GM23338 (cell line): ENCODE measurements at regions not wholly inside any gene's neighbourhood (a gene's known extent, or its start where the extent isn't known, plus 50 kb on each side); places are given as distances from the start of the nearest gene placed in this dataset.

Source experiments
- ATAC-seq: fragments of 200-7000 bp; cut with Tn5 transposase; 3 replicates; pipeline ENCODE4 v1.9.1; 2020
- DNase-seq: peaks from one replicate; pipeline ENCODE4 v3.0.0-alpha.2; 2015; ENCODE audit warnings: low spot score
- H2AFZ ChIP-seq: fragments of 200-600 bp; sonication (generic); 2 replicates; pipeline ENCODE4 v1.8.0; 2016; ENCODE audit warnings: antibody characterized with exemption, mild to moderate bottlenecking, moderate library complexity
- H3F3A ChIP-seq: fragments of 200-600 bp; sonication (generic); replicated peaks from 2 replicates; pipeline ENCODE4 v1.8.0; 2017; ENCODE audit warnings: antibody characterized with exemption, mixed run types, low read depth
- H3K27ac ChIP-seq: fragments of 200-600 bp; sonication (generic); 2 replicates; pipeline ENCODE4 v1.6.1; 2016; ENCODE audit warnings: low read depth
- H3K27me3 ChIP-seq: fragments of 200-600 bp; sonication (generic); 2 replicates; pipeline ENCODE4 v1.8.0; 2016; ENCODE audit warnings: mild to moderate bottlenecking, mixed run types, moderate library complexity; ENCODE audit not compliant: insufficient read depth
- H3K36me3 ChIP-seq: fragments of 200-600 bp; sonication (generic); 2 replicates; pipeline ENCODE4 v1.8.0; 2016; ENCODE audit warnings: mild to moderate bottlenecking; ENCODE audit not compliant: insufficient read depth
- H3K4me1 ChIP-seq: fragments of 200-600 bp; sonication (generic); 2 replicates; pipeline ENCODE4 v1.8.0; 2016; ENCODE audit warnings: mild to moderate bottlenecking, moderate library complexity; ENCODE audit not compliant: insufficient read depth
- H3K4me2 ChIP-seq: fragments of 200-600 bp; sonication (generic); 2 replicates; pipeline ENCODE4 v1.7.1; 2017; ENCODE audit warnings: mixed run types
- H3K4me3 ChIP-seq: fragments of 200-600 bp; sonication (generic); 2 replicates; pipeline ENCODE4 v1.6.1; 2016; ENCODE audit warnings: mixed run types
- H3K79me2 ChIP-seq: fragments of 200-600 bp; sonication (generic); replicated peaks from 2 replicates; pipeline ENCODE4 v1.8.0; 2017; ENCODE audit warnings: mild to moderate bottlenecking; ENCODE audit not compliant: insufficient read depth
- H3K9me2 ChIP-seq: fragments of 200-600 bp; sonication (generic); 2 replicates; pipeline ENCODE4 v1.8.0; 2017; ENCODE audit not compliant: insufficient read depth
- H4K20me1 ChIP-seq: fragments of 200-600 bp; sonication (generic); replicated peaks from 2 replicates; pipeline ENCODE4 v1.8.0; 2017; ENCODE audit warnings: mild to moderate bottlenecking; ENCODE audit not compliant: insufficient read depth
- H3K27ac Mint-ChIP-seq: 2 replicates; pipeline ENCODE4 v1.8.0; 2020; ENCODE audit warnings: inconsistent platforms, mild to moderate bottlenecking, moderate library complexity, mixed read lengths
- H3K27me3 Mint-ChIP-seq: 3 replicates; pipeline ENCODE4 v1.8.0; 2022; ENCODE audit warnings: low read depth, mild to moderate bottlenecking, moderate library complexity, mixed read lengths, inconsistent platforms; ENCODE audit not compliant: insufficient read depth, poor library complexity
- H3K36me3 Mint-ChIP-seq: 3 replicates; pipeline ENCODE4 v1.8.0; 2021; ENCODE audit warnings: low read depth, mild to moderate bottlenecking, inconsistent platforms, moderate library complexity, mixed read lengths
- H3K4me1 Mint-ChIP-seq: 3 replicates; pipeline ENCODE4 v1.8.0; 2020; ENCODE audit warnings: mild to moderate bottlenecking, inconsistent platforms, mixed read lengths
- H3K4me3 Mint-ChIP-seq: 3 replicates; pipeline ENCODE4 v1.8.0; 2021; ENCODE audit warnings: moderate library complexity, mild to moderate bottlenecking, inconsistent platforms, mixed read lengths
- H3K9me3 Mint-ChIP-seq: 3 replicates; pipeline ENCODE4 v1.8.0; 2020; ENCODE audit warnings: moderate library complexity, mild to moderate bottlenecking, inconsistent platforms, mixed read lengths
- CREB1 ChIP-seq: fragments of 250-450 bp; sonication (Bioruptor Pico); IDR thresholded peaks from 2 replicates; pipeline ENCODE4 v1.5.0; 2020; ENCODE audit warnings: low read depth, mild to moderate bottlenecking, moderate library complexity
- CTCF ChIP-seq, 2 experiments: fragments of 200-600 bp in 1 of 2; sonication (generic) in 1 of 2; conservative IDR thresholded peaks; 2 replicates each; pipeline versions ENCODE4 v1.5.1 to v1.6.1; 2016 to 2017; ENCODE audit warnings: antibody characterized with exemption in 2 of 2, low read depth in 2 of 2, mild to moderate bottlenecking in 2 of 2, moderate library complexity in 1 of 2
- EZH2phosphoT487 ChIP-seq: fragments of 200-600 bp; sonication (generic); IDR thresholded peaks from one replicate; pipeline ENCODE4 v1.8.1; 2018; ENCODE audit warnings: antibody characterized with exemption; ENCODE audit not compliant: unreplicated experiment
- JUNB ChIP-seq: IDR thresholded peaks from one replicate; pipeline ENCODE4 v1.6.1; 2016; ENCODE audit warnings: antibody characterized with exemption; ENCODE audit not compliant: unreplicated experiment
- NANOG ChIP-seq: IDR thresholded peaks from 2 replicates; pipeline ENCODE4 v1.6.1; 2016; ENCODE audit warnings: antibody characterized with exemption, borderline replicate concordance
- ZNF114 ChIP-seq: fragments of 250-450 bp; sonication (Bioruptor Pico); IDR thresholded peaks from 2 replicates; pipeline ENCODE4 v1.5.0; 2020; ENCODE audit warnings: mild to moderate bottlenecking, moderate library complexity
- ZNF462 ChIP-seq: fragments of 250-450 bp; sonication (Bioruptor Pico); IDR thresholded peaks from 2 replicates; pipeline ENCODE4 v1.5.0; 2020; ENCODE audit warnings: mild to moderate bottlenecking, moderate library complexity

- H3K36me3 Mint-ChIP-seq: no peaks in the 10 kb centered on the region
- Histone ChIP-seq H3K36me3 (no peaks in the 10 kb centered on the region), H3K9me2 (no peaks in the 10 kb centered on the region), H3K27ac (no peak overlapping the region), H3F3A (no peaks in the 10 kb centered on the region), H3K27me3 (no peaks in the 10 kb centered on the region), H3K4me1 (peaks cover 39% of the 10 kb centered on the region), H3K4me3 (no peak overlapping the region), H3K4me2 (0 out of 2 replicates have a peak overlapping the region, but pooled peaks have one; percentile 49), H4K20me1 (no peaks in the 10 kb centered on the region), H2AFZ (peak overlapping the region; percentile 9; the same call in 1 of the 2 replicates), H3K79me2 (no peaks in the 10 kb centered on the region)
- no peak overlapping the region for H3K27ac Mint-ChIP-seq
- TF ChIP-seq CREB1 (CRISPR knock-in tag): no peak
- no peak for TF ChIP-seq EZH2phosphoT487
- no peak for TF ChIP-seq ZNF462 (CRISPR knock-in tag)
- TF ChIP-seq JUNB: no peak
- TF ChIP-seq NANOG: no peak
- no peak for TF ChIP-seq ZNF114 (CRISPR knock-in tag)
- peaks cover 4% of the 10 kb centered on the region for H3K27me3 Mint-ChIP-seq
- H3K4me1 Mint-ChIP-seq: peaks cover 44% of the 10 kb centered on the region
- ATAC-seq (peak; percentile 11; the same call in 2 of the 3 replicates), DNase-seq (no peak)
- H3K4me3 Mint-ChIP-seq: no peak overlapping the region
- H3K9me3 Mint-ChIP-seq: no peaks in the 10 kb centered on the region
Measured at GRCh38 chr5:7078101-7078500, 317.8 kb upstream of the ADCY2 start.

GRCh38 chr5:7078901-7079300 is 317.0 kb upstream of the ADCY2 start:
- DNase-seq (peak; percentile 83), ATAC-seq (peak; percentile 77)
- H3K9me2 ChIP-seq: no peaks in the 10 kb centered on the region
- H3K36me3 ChIP-seq: no peaks in the 10 kb centered on the region
- Mint-ChIP-seq H3K9me3 (no peaks in the 10 kb centered on the region), H3K27ac (peak overlapping the region; percentile 2; the same call in 1 of the 2 replicates), H3K27me3 (peaks cover 4% of the 10 kb centered on the region), H3K4me1 (peaks cover 44% of the 10 kb centered on the region), H3K4me3 (no peak overlapping the region; the same call in 2 of the 3 replicates), H3K36me3 (no peaks in the 10 kb centered on the region)
- H2AFZ ChIP-seq: peak overlapping the region; percentile 9; the same call in 1 of the 2 replicates
- H3K27ac ChIP-seq: no peak overlapping the region
- H3F3A ChIP-seq: no peaks in the 10 kb centered on the region
- no peaks in the 10 kb centered on the region for H3K79me2 ChIP-seq
- H3K4me1 ChIP-seq: peaks cover 39% of the 10 kb centered on the region
- H3K27me3 ChIP-seq: no peaks in the 10 kb centered on the region
- peak overlapping the region; percentile 49; the same call in 1 of the 2 replicates for H3K4me2 ChIP-seq
- no peaks in the 10 kb centered on the region for H4K20me1 ChIP-seq
- H3K4me3 ChIP-seq: no peak overlapping the region
- TF ChIP-seq CTCF (conservative IDR thresholded peaks at IDR 0.05; ENCODE audit: low read depth in 2 of 2): peak; percentile 73 to 84
